ENCODE measurements at regions not wholly inside any gene's neighbourhood (a gene's known extent, or its start where the extent isn't known, plus 50 kb on each side); places are given as distances from the start of the nearest gene placed in this dataset.

- no peak overlapping the region for H3K4me3 ChIP-seq (ENCODE audit: low read depth, low read length)
- no peak for DNase-seq (ENCODE audit: low read depth)
- TF ChIP-seq CTCF (IDR thresholded peaks at IDR 0.05; ENCODE audit: insufficient read depth, low read length): no peak
Measured at GRCh38 chr14:94952097-94952496, 182.2 kb upstream of the GSC start.

- no peak for DNase-seq (ENCODE audit: low read depth)
- H3K4me3 ChIP-seq (ENCODE audit: low read depth, low read length): no peak overlapping the region
- no peak for TF ChIP-seq CTCF (IDR thresholded peaks at IDR 0.05; ENCODE audit: insufficient read depth, low read length)
Measured at GRCh38 chr14:94946244-94946643, 176.3 kb upstream of the GSC start.

- no peak overlapping the region for H3K4me3 ChIP-seq (ENCODE audit: low read depth, low read length)
- TF ChIP-seq CTCF (IDR thresholded peaks at IDR 0.05; ENCODE audit: insufficient read depth, low read length): no peak
- no peak for DNase-seq (ENCODE audit: low read depth)
Measured at GRCh38 chr14:94945615-94946014, 175.7 kb upstream of the GSC start.

GRCh38 chr14:94944636-94945258, 174.8 kb upstream of the GSC start:
- H3K4me3 ChIP-seq (ENCODE audit: low read depth, low read length): no peak overlapping the region
- no peak for DNase-seq (ENCODE audit: low read depth)
- TF ChIP-seq CTCF (IDR thresholded peaks at IDR 0.05; ENCODE audit: insufficient read depth, low read length): no peak

- H3K4me3 ChIP-seq (ENCODE audit: low read depth, low read length): no peak overlapping the region
- no peak for TF ChIP-seq CTCF (IDR thresholded peaks at IDR 0.05; ENCODE audit: insufficient read depth, low read length)
- no peak for DNase-seq (ENCODE audit: low read depth)
Measured at GRCh38 chr14:94942601-94943000, 172.7 kb upstream of the GSC start.

- H3K4me3 ChIP-seq (ENCODE audit: low read depth, low read length): no peak overlapping the region
- TF ChIP-seq CTCF (IDR thresholded peaks at IDR 0.05; ENCODE audit: insufficient read depth, low read length): no peak
- no peak for DNase-seq (ENCODE audit: low read depth)
Measured at GRCh38 chr14:94941311-94941710, 171.4 kb upstream of the GSC start.
